Mesenchymal stem cell (in vitro differentiated cells and primary cell): ENCODE measurements at regions not wholly inside any gene's neighbourhood (a gene's known extent, or its start where the extent isn't known, plus 50 kb on each side); places are given as distances from the start of the nearest gene placed in this dataset.
"Not testable (repeated sequence)": the region's sequence is repeated elsewhere in the genome, so short reads cannot be mapped to it uniquely, and the experiment has no call there.

Experiments
- DNase-seq: peaks from one replicate; pipeline ENCODE4 v3.0.0-alpha.2; 2013
- H2AFZ ChIP-seq: one replicate; pipeline ENCODE4 v1.6.1; 2013; ENCODE audit warnings: low read depth, mild to moderate bottlenecking, control low read depth, inconsistent platforms, low read length, moderate library complexity
- H2AK5ac ChIP-seq: 2 replicates; pipeline ENCODE4 v1.6.1; 2013; ENCODE audit warnings: low read length, moderate library complexity, mild to moderate bottlenecking, inconsistent platforms; ENCODE audit not compliant: severe bottlenecking
- H2BK120ac ChIP-seq: one replicate; pipeline ENCODE4 v1.6.1; 2013; ENCODE audit warnings: low read depth, mild to moderate bottlenecking, inconsistent platforms, low read length, moderate library complexity
- H2BK12ac ChIP-seq, 2 experiments: one replicate each; pipeline ENCODE4 v1.6.1; 2013; ENCODE audit warnings: inconsistent platforms in 2 of 2, low read length in 2 of 2, mild to moderate bottlenecking in 2 of 2, moderate library complexity in 2 of 2, control low read depth in 1 of 2
- H2BK15ac ChIP-seq: one replicate; pipeline ENCODE4 v1.6.1; 2013; ENCODE audit warnings: mild to moderate bottlenecking, low read depth, inconsistent platforms; ENCODE audit not compliant: poor library complexity, severe bottlenecking
- H2BK5ac ChIP-seq: 2 replicates; pipeline ENCODE4 v1.6.1; 2013; ENCODE audit warnings: low read depth, mild to moderate bottlenecking, low read length, control low read depth, inconsistent platforms; ENCODE audit not compliant: poor library complexity, severe bottlenecking
- H3K14ac ChIP-seq, 2 experiments: one replicate each; pipeline ENCODE4 v1.6.1; 2013; ENCODE audit warnings: inconsistent platforms in 2 of 2, low read length in 2 of 2, control low read depth in 1 of 2, mild to moderate bottlenecking in 1 of 2, moderate library complexity in 1 of 2
- H3K18ac ChIP-seq, 2 experiments: one replicate each; pipeline ENCODE4 v1.6.1; 2013; ENCODE audit warnings: inconsistent platforms in 2 of 2, low read length in 2 of 2, control low read depth in 1 of 2, low read depth in 1 of 2, mild to moderate bottlenecking in 1 of 2
- H3K23ac ChIP-seq, 2 experiments: one replicate each; pipeline ENCODE4 v1.6.1; 2013; ENCODE audit warnings: inconsistent platforms in 2 of 2, low read length in 2 of 2, mild to moderate bottlenecking in 2 of 2, moderate library complexity in 2 of 2, control low read depth in 1 of 2
- H3K27ac ChIP-seq: 2 replicates; pipeline ENCODE4 v1.5.1; 2013; ENCODE audit warnings: mild to moderate bottlenecking, moderate library complexity, low read length, control low read depth, inconsistent platforms; ENCODE audit not compliant: poor library complexity, severe bottlenecking
- H3K27me3 ChIP-seq, 2 experiments: 2 replicates each; pipeline versions ENCODE4 v1.6.1 to v1.7.0; 2013; ENCODE audit warnings: low read length in 2 of 2, mild to moderate bottlenecking in 2 of 2, moderate library complexity in 2 of 2, control low read depth in 1 of 2, inconsistent platforms in 1 of 2; ENCODE audit not compliant: control insufficient read depth in 1 of 2, insufficient read depth in 1 of 2
- H3K36me3 ChIP-seq, 2 experiments: 2 replicates each; pipeline versions ENCODE4 v1.6.1 to v1.7.0; 2013; ENCODE audit warnings: low read length in 2 of 2, control low read depth in 1 of 2, inconsistent platforms in 1 of 2, low read depth in 1 of 2, mild to moderate bottlenecking in 1 of 2; ENCODE audit not compliant: insufficient read depth in 2 of 2, control insufficient read depth in 1 of 2
- H3K4ac ChIP-seq, 2 experiments: one replicate each; pipeline ENCODE4 v1.6.1; 2013; ENCODE audit warnings: inconsistent platforms in 2 of 2, low read length in 2 of 2, mild to moderate bottlenecking in 2 of 2, moderate library complexity in 2 of 2, control low read depth in 1 of 2, low read depth in 1 of 2
- H3K4me1 ChIP-seq: 2 replicates; pipeline ENCODE4 v1.6.1; 2013; ENCODE audit warnings: low read depth, low read length, control low read depth; ENCODE audit not compliant: control insufficient read depth, insufficient read depth
- H3K4me2 ChIP-seq: 2 replicates; pipeline ENCODE4 v1.6.1; 2013; ENCODE audit warnings: low read length, mild to moderate bottlenecking, inconsistent platforms; ENCODE audit not compliant: poor library complexity, severe bottlenecking
- H3K4me3 ChIP-seq, 2 experiments: 2 replicates each; pipeline versions ENCODE4 v1.5.1 to v1.7.0; 2013; ENCODE audit warnings: low read length in 2 of 2, mild to moderate bottlenecking in 2 of 2, control low read depth in 1 of 2, low read depth in 1 of 2; ENCODE audit not compliant: insufficient read depth in 1 of 2
- H3K79me1 ChIP-seq: replicated peaks from 2 replicates; pipeline ENCODE4 v1.6.1; 2013; ENCODE audit warnings: mild to moderate bottlenecking, control low read depth, low read length, inconsistent platforms; ENCODE audit not compliant: poor library complexity, severe bottlenecking
- H3K9ac ChIP-seq: 2 replicates; pipeline ENCODE4 v1.7.0; 2013; ENCODE audit warnings: mild to moderate bottlenecking, low read length, moderate library complexity
- H3K9me3 ChIP-seq: 2 replicates; pipeline ENCODE4 v1.7.0; 2013; ENCODE audit warnings: mild to moderate bottlenecking, low read length; ENCODE audit not compliant: control insufficient read depth
- H4K8ac ChIP-seq: one replicate; pipeline ENCODE4 v1.6.1; 2013; ENCODE audit warnings: inconsistent platforms, mild to moderate bottlenecking, low read length, moderate library complexity
- H4K91ac ChIP-seq: one replicate; pipeline ENCODE4 v1.6.1; 2013; ENCODE audit warnings: mild to moderate bottlenecking, low read length, inconsistent platforms
- WGBS: methylation state at CpG from one replicate; pipeline ENCODE4 v1.1.7; 2013; ENCODE audit warnings: mixed read lengths; 5-methylcytosine and 5-hydroxymethylcytosine counted together

DNA sequence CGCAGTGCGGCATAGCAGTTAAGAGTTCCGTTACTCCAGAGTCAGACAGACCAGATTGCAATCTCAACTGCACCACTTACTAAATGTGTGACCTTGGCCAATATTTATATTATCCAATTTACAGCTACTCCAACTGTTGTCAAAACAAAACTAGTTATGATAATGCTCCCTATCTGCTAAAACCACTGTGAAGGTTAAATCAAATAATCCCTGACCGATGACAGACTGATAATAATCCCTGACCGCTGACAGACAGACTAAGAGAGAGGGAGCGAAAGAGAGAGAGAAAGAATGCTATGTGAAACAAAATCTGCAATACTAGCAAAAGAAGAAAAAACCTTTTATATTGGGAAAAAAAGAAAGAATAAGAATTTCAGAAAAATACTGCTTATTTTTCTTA lies 204.1 kb upstream of the ZNF322 start:
- not testable (repeated sequence) for H3K27ac ChIP-seq, H3K9ac ChIP-seq, H3K23ac ChIP-seq, H3K79me1 ChIP-seq, DNase-seq, H3K4me2 ChIP-seq, H3K9me3 ChIP-seq, H2BK15ac ChIP-seq, H3K36me3 ChIP-seq, H3K27me3 ChIP-seq, H3K14ac ChIP-seq, H3K4me1 ChIP-seq, H2AK5ac ChIP-seq, H3K4me3 ChIP-seq, H2BK12ac ChIP-seq, H2BK5ac ChIP-seq, H4K8ac ChIP-seq, H2BK120ac ChIP-seq, H3K18ac ChIP-seq, H3K4ac ChIP-seq, H2AFZ ChIP-seq, H4K91ac ChIP-seq
- 97% methylated on average over 3 of the region's 6 CpGs for WGBS

DNA sequence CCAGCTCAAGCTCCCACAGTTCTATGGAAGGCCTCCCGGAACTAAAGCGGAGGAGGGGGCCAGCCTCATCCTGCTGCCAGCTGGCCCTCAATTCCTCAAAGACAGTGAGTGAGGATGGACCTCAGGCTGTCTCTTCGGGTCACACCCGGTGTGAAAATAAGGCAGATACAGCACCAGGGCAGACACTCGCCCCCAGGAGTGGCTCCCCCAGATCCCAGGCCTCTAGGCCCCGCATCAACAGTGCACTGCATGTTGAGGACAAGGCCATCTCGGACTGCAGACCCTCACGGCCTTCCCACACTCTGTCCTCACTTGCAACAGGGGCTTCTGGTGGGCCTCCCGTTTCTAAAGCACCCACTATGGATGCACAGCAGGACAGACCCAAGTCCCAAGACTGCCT lies 239.2 kb upstream of the ZNF322 start:
- H3K36me3 ChIP-seq, H3K4me3 ChIP-seq, H2AFZ ChIP-seq, H4K8ac ChIP-seq, H3K23ac ChIP-seq, H2AK5ac ChIP-seq, H3K4me1 ChIP-seq, H3K27me3 ChIP-seq, H3K4ac ChIP-seq, H3K79me1 ChIP-seq, H2BK5ac ChIP-seq, H3K14ac ChIP-seq, H2BK120ac ChIP-seq, H2BK15ac ChIP-seq, H3K9me3 ChIP-seq, H3K9ac ChIP-seq, H3K18ac ChIP-seq, H3K4me2 ChIP-seq, DNase-seq, H3K27ac ChIP-seq, H4K91ac ChIP-seq, H2BK12ac ChIP-seq: not testable (repeated sequence)
- 96% methylated on average over 9 of the region's 9 CpGs for WGBS

GRCh38 chr6:26924206-26924605 lies 264.7 kb upstream of the ZNF322 start:
- no CpG with 5 or more reads among the region's 2 CpGs for WGBS
- not testable (repeated sequence) for H3K18ac ChIP-seq, H3K23ac ChIP-seq, H3K27me3 ChIP-seq, H3K4me2 ChIP-seq, H3K9ac ChIP-seq, H3K4me1 ChIP-seq, H3K14ac ChIP-seq, H3K4me3 ChIP-seq, H4K91ac ChIP-seq, H2BK12ac ChIP-seq, H2AFZ ChIP-seq, H4K8ac ChIP-seq, H2BK120ac ChIP-seq, H2BK5ac ChIP-seq, H3K9me3 ChIP-seq, H3K4ac ChIP-seq, H2AK5ac ChIP-seq, H3K36me3 ChIP-seq, H3K27ac ChIP-seq, H3K79me1 ChIP-seq, H2BK15ac ChIP-seq
- DNase-seq: peak; percentile 54

DNA sequence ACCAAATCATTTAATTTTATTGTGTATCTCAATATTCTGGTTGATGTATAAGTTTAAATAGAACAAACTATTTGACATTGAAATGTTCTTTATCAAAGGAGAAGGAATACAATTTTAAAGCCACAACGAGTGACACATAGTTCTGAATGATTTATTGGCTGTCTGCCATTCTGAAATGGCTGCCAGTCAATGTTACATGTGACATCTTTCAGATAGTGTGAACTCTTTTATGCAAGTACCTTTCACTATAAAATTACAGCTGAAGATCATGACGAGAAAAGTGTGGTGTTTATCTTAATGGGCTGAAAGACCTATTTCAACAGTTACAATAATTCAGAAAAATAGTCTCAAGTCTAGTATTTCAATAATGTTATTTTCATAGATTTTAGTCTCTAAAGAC lies 268.6 kb upstream of the ZNF322 start:
- not testable (repeated sequence) for H2BK15ac ChIP-seq, H2BK5ac ChIP-seq, H3K9ac ChIP-seq, H3K4me1 ChIP-seq, H2BK120ac ChIP-seq, DNase-seq, H3K4me3 ChIP-seq, H3K18ac ChIP-seq, H2AFZ ChIP-seq, H4K91ac ChIP-seq, H3K27ac ChIP-seq, H2BK12ac ChIP-seq, H3K27me3 ChIP-seq, H3K14ac ChIP-seq, H3K79me1 ChIP-seq, H3K23ac ChIP-seq, H3K9me3 ChIP-seq, H2AK5ac ChIP-seq, H3K4me2 ChIP-seq, H4K8ac ChIP-seq, H3K4ac ChIP-seq, H3K36me3 ChIP-seq
- no CpG with 5 or more reads among the region's 2 CpGs for whole genome bisulfite sequencing
